T-cell (primary cell): ENCODE measurements at regions not wholly inside any gene's neighbourhood (a gene's known extent, or its start where the extent isn't known, plus 50 kb on each side); places are given as distances from the start of the nearest gene placed in this dataset.

Source experiments
- ATAC-seq, 4 experiments: fragments of 200-7000 bp in 3 of 4; fragments of 150-1000 bp in 1 of 4; cut with Tn5 transposase; replicated peaks in 1 of 4; 1 replicate in 3 of 4; 2 replicates in 1 of 4; pipeline ENCODE4 v1.10.0; 2021; ENCODE audit warnings: moderate library complexity in 3 of 4, mild to moderate bottlenecking in 2 of 4, moderate number of reproducible peaks in 1 of 4
- CTCF ChIA-PET, 2 donors: fragments of 300-600 bp; sonication (Branson Sonifier 250); formaldehyde crosslinking; loops; one replicate each; lab custom pipeline; 2022; ENCODE audit warnings: antibody characterized with exemption in 2 of 2; lab: Charles Lee
- POLR2A ChIA-PET, 2 donors: fragments of 300-600 bp; sonication (Branson Sonifier 250); formaldehyde crosslinking; loops; one replicate each; lab custom pipeline; 2022; ENCODE audit warnings: antibody characterized with exemption in 2 of 2; lab: Charles Lee
- DNase-seq, 35 experiments: peaks; one replicate each; pipeline versions ENCODE4 v3.0.0 to v3.0.0-alpha.2; 2013 to 2023
- H3K27ac ChIP-seq: one replicate; pipeline ENCODE4 v1.5.1; 2013; ENCODE audit warnings: low read length
- H3K27me3 ChIP-seq, 2 experiments: replicated peaks in 1 of 2; 1 replicate in 1 of 2; 2 replicates in 1 of 2; pipeline versions ENCODE4 v1.6.1 to v1.7.0; 2013; ENCODE audit warnings: low read length in 1 of 2, mixed read lengths in 1 of 2; ENCODE audit not compliant: control insufficient read depth in 2 of 2, insufficient read depth in 2 of 2; ENCODE audit errors: extremely low read depth in 1 of 2
- H3K36me3 ChIP-seq, 2 donors: 1 replicate in 1 of 2; 2 replicates in 1 of 2; pipeline versions ENCODE4 v1.6.1 to v1.7.0; 2013; ENCODE audit warnings: low read length in 1 of 2; ENCODE audit not compliant: control insufficient read depth in 2 of 2, insufficient read depth in 1 of 2; ENCODE audit errors: extremely low read depth in 1 of 2
- H3K4me1 ChIP-seq, 2 experiments: 1 replicate in 1 of 2; 2 replicates in 1 of 2; pipeline versions ENCODE4 v1.6.1 to v1.7.0; 2013; ENCODE audit warnings: low read length in 2 of 2, mixed read lengths in 1 of 2; ENCODE audit not compliant: insufficient read depth in 2 of 2, control insufficient read depth in 1 of 2; ENCODE audit errors: extremely low read depth in 1 of 2
- H3K4me3 ChIP-seq, 2 donors: 1 replicate in 1 of 2; 2 replicates in 1 of 2; pipeline versions ENCODE4 v1.5.1 to v1.7.0; 2013; ENCODE audit warnings: mild to moderate bottlenecking in 2 of 2, low read length in 1 of 2, moderate library complexity in 1 of 2; ENCODE audit not compliant: control insufficient read depth in 1 of 2; ENCODE audit errors: extremely low read depth in 1 of 2
- H3K9me3 ChIP-seq: 2 replicates; pipeline ENCODE4 v1.7.0; 2013
- H3K27ac Mint-ChIP-seq, 2 donors: one replicate each; pipeline ENCODE4 v1.8.0; 2020 to 2021; ENCODE audit warnings: mild to moderate bottlenecking in 2 of 2, mixed read lengths in 2 of 2
- H3K27me3 Mint-ChIP-seq, 2 donors: one replicate each; pipeline ENCODE4 v1.8.0; 2021 to 2022; ENCODE audit warnings: mixed read lengths in 2 of 2
- H3K36me3 Mint-ChIP-seq: one replicate; pipeline ENCODE4 v1.8.0; 2021; ENCODE audit warnings: mixed read lengths
- H3K4me1 Mint-ChIP-seq, 3 donors: one replicate each; pipeline ENCODE4 v1.8.0; 2020 to 2022; ENCODE audit warnings: mixed read lengths in 3 of 3, mild to moderate bottlenecking in 1 of 3
- H3K4me3 Mint-ChIP-seq, 3 donors: one replicate each; pipeline ENCODE4 v1.8.0; 2020 to 2022; ENCODE audit warnings: mild to moderate bottlenecking in 3 of 3, mixed read lengths in 3 of 3, moderate library complexity in 3 of 3
- H3K9me3 Mint-ChIP-seq, 3 donors: one replicate each; pipeline ENCODE4 v1.8.0; 2020 to 2022; ENCODE audit warnings: mixed read lengths in 3 of 3
- WGBS: methylation state at CpG from one replicate; pipeline ENCODE4 v1.1.5; 2013; ENCODE audit warnings: missing lambda C conversion rate; ENCODE audit not compliant: insufficient coverage; 5-methylcytosine and 5-hydroxymethylcytosine counted together

GRCh38 chr3:89571298-89571697, 463.9 kb downstream of the EPHA3 start:
- Histone ChIP-seq H3K27me3 (no peaks in the 10 kb centered on the region), H3K4me1 (no peaks in the 10 kb centered on the region), H3K36me3 (no peaks in the 10 kb centered on the region), H3K9me3 (peaks cover 2% of the 10 kb centered on the region), H3K27ac (no peak overlapping the region), H3K4me3 (no peak overlapping the region)
- no peaks in the 10 kb centered on the region for H3K36me3 Mint-ChIP-seq
- no peak overlapping the region for H3K27ac Mint-ChIP-seq
- no peaks in the 10 kb centered on the region for H3K27me3 Mint-ChIP-seq
- WGBS, result 89% methylated on average over 7 of the region's 10 CpGs
- DNase-seq (no peak), ATAC-seq (no peak)
- POLR2A ChIA-PET, result no interaction called here
- no peaks in the 10 kb centered on the region for H3K4me1 Mint-ChIP-seq
- no peak overlapping the region for H3K4me3 Mint-ChIP-seq
- peaks cover 6 to 17% (median 10%) of the 10 kb centered on the region in 3 donors for H3K9me3 Mint-ChIP-seq
- CTCF ChIA-PET, result no interaction called here

- Mint-ChIP-seq H3K4me1 (no peaks in the 10 kb centered on the region), H3K27ac (no peak overlapping the region), H3K36me3 (no peaks in the 10 kb centered on the region), H3K4me3 (no peak overlapping the region), H3K9me3 (peaks cover 6 to 15% (median 8%) of the 10 kb centered on the region in 3 donors), H3K27me3 (no peaks in the 10 kb centered on the region)
- ATAC-seq (no peak), DNase-seq (no peak)
- POLR2A ChIA-PET, result no interaction called here
- H3K4me3 ChIP-seq, result no peak overlapping the region
- H3K27me3 ChIP-seq, result no peaks in the 10 kb centered on the region
- H3K36me3 ChIP-seq, result no peaks in the 10 kb centered on the region
- WGBS, result 65% methylated on average over 6 of the region's 7 CpGs
- H3K27ac ChIP-seq, result no peak overlapping the region
- H3K9me3 ChIP-seq, result peaks cover 2% of the 10 kb centered on the region
- no peaks in the 10 kb centered on the region for H3K4me1 ChIP-seq
- CTCF ChIA-PET, result no interaction called here
These were observed 464.3 kb downstream of the EPHA3 start for GRCh38 chr3:89571707-89572106.

DNA sequence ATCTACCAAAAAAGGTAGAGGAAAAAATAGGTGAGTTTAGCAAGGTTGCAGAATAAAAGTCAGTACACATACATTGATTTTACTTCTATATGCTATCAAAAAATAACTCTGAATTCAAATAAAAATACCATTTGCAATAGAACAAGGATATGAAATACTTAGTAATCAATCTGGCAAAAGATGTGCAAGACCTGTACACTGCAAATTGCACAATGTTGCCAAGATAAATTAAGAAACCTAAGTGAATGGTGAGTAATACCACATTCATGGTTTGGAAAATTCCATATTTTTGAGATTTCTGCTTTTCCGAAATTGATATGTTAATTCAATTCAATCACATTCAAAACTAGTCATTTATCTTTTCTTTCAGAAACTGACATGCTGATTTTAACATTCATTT, 464.8 kb downstream of the EPHA3 start:
- Mint-ChIP-seq H3K9me3 (peaks cover 6 to 10% (median 7%) of the 10 kb centered on the region in 3 donors), H3K4me1 (no peaks in the 10 kb centered on the region), H3K4me3 (no peak overlapping the region), H3K27ac (no peak overlapping the region), H3K27me3 (no peaks in the 10 kb centered on the region), H3K36me3 (no peaks in the 10 kb centered on the region)
- no peaks in the 10 kb centered on the region for H3K4me1 ChIP-seq
- no peak overlapping the region for H3K27ac ChIP-seq
- WGBS, result no CpG with 5 or more reads among the region's 1 CpG
- H3K4me3 ChIP-seq, result no peak overlapping the region
- DNase-seq (no peak), ATAC-seq (no peak)
- ChIA-PET POLR2A (no interaction called here), CTCF (no interaction called here)
- H3K9me3 ChIP-seq, result peaks cover 2% of the 10 kb centered on the region
- H3K36me3 ChIP-seq, result no peaks in the 10 kb centered on the region
- H3K27me3 ChIP-seq, result no peaks in the 10 kb centered on the region

- Mint-ChIP-seq H3K27me3 (no peaks in the 10 kb centered on the region), H3K36me3 (no peaks in the 10 kb centered on the region), H3K9me3 (peaks cover 4 to 13% (median 8%) of the 10 kb centered on the region in 3 donors), H3K4me1 (no peaks in the 10 kb centered on the region), H3K27ac (no peak overlapping the region), H3K4me3 (no peak overlapping the region)
- WGBS, result 9% methylated on average over 1 of the region's 1 CpG
- no peaks in the 10 kb centered on the region for H3K4me1 ChIP-seq
- no peaks in the 10 kb centered on the region for H3K27me3 ChIP-seq
- no peaks in the 10 kb centered on the region for H3K36me3 ChIP-seq
- no peak for ATAC-seq
- ChIA-PET CTCF (no interaction called here), POLR2A (no interaction called here)
- no peak for DNase-seq
- H3K9me3 ChIP-seq, result peaks cover 4% of the 10 kb centered on the region
- H3K27ac ChIP-seq, result no peak overlapping the region
- no peak overlapping the region for H3K4me3 ChIP-seq
These were observed 469.0 kb downstream of the EPHA3 start for GRCh38 chr3:89576417-89576816.

DNA sequence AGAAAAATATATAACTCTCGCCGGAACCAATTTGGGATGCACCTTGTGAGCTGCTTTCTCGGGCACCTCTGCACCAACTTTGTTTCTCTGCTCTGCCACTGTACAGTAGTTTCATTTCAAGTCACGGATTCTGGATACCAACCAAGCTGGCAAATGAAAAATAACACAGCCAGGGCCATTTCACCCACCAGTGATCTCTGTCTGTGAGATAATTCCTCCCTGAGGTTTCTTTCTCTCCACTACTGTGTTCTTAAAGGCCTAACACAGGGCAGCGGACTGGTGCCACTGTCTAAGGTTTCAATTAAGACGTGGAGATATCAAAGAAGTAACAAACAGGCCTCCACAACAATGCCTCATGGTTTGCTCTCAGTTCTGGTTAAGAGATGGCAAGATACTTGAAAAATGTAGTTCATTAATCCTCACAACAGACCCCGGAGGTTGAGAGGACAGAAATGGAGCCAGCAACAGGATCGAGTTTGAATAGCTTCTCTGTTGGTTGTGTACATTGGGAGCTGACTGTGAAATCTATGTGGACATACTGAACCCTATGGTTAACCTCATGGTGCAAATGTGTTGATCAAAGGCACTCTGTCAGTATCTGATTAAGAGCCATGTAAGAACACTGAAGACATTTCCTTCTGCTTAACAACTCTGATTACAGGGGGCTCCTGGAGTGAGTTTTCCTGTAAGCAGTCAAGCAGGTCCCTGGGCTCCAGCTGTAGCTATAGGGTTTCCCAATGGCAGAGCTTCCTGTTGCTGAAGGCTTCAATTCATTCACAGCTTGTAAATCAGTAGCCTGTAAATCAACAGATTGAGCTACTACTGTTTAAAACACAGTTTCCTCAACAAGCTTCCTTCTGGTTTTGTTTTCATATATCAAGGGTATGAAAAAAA, 470.5 kb downstream of the EPHA3 start:
- Histone ChIP-seq H3K27me3 (no peaks in the 10 kb centered on the region), H3K36me3 (no peaks in the 10 kb centered on the region), H3K9me3 (peaks cover 2% of the 10 kb centered on the region), H3K4me1 (no peaks in the 10 kb centered on the region), H3K4me3 (no peak overlapping the region), H3K27ac (no peak overlapping the region)
- Mint-ChIP-seq H3K4me3 (no peak overlapping the region), H3K27ac (no peak overlapping the region), H3K36me3 (no peaks in the 10 kb centered on the region), H3K27me3 (no peaks in the 10 kb centered on the region), H3K9me3 (peaks cover 4 to 15% (median 11%) of the 10 kb centered on the region in 3 donors), H3K4me1 (no peaks in the 10 kb centered on the region)
- CTCF ChIA-PET, result no interaction called here
- no peak for ATAC-seq
- POLR2A ChIA-PET, result no interaction called here
- 53% methylated on average over 5 of the region's 8 CpGs for WGBS
- no peak for DNase-seq

DNA sequence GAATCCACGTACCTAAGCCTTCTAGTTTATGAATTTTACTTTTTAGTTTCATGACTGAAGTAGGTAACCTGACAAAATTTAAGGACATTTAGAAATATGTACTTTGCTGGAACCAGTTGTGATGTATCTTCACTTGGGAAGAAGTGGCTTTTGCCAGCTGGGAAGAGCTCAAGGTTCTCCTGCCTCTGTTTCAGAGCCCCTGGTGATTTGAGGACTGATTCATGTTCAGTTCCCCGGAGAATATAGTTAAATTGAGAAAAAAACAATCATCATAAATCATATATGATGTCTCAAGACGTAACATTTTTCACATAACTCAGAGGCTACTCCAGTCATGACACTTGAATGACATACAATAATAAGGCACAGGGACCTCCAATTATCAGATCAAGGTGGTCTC, 473.4 kb downstream of the EPHA3 start:
- no peaks in the 10 kb centered on the region for H3K27me3 Mint-ChIP-seq
- Histone ChIP-seq H3K4me1 (no peaks in the 10 kb centered on the region), H3K27ac (no peak overlapping the region), H3K4me3 (no peak overlapping the region), H3K27me3 (no peaks in the 10 kb centered on the region), H3K9me3 (peaks cover 2% of the 10 kb centered on the region), H3K36me3 (no peaks in the 10 kb centered on the region)
- DNase-seq, result no peak
- ChIA-PET CTCF (no interaction called here), POLR2A (no interaction called here)
- no peak overlapping the region for H3K27ac Mint-ChIP-seq
- no peaks in the 10 kb centered on the region for H3K36me3 Mint-ChIP-seq
- no CpG with 5 or more reads among the region's 3 CpGs for WGBS
- peaks cover 4 to 15% (median 11%) of the 10 kb centered on the region in 3 donors for H3K9me3 Mint-ChIP-seq
- no peak for ATAC-seq
- no peaks in the 10 kb centered on the region for H3K4me1 Mint-ChIP-seq
- H3K4me3 Mint-ChIP-seq, result no peak overlapping the region
